PC-9 (cell line): ENCODE measurements at regions not wholly inside any gene's neighbourhood (a gene's known extent, or its start where the extent isn't known, plus 50 kb on each side); places are given as distances from the start of the nearest gene placed in this dataset.

Experiments
- BruUV-seq: library from RNA; stranded (reverse); fragments of 400-500 nt; replicated peaks from 2 replicates; lab custom pipeline; 2021; lab: Mats Ljungman, UMichigan
- CTCF ChIA-PET: fragments of 300-600 bp; sonication (Branson Sonifier 250); formaldehyde crosslinking; loops from one replicate; lab custom pipeline; 2022; ENCODE audit warnings: antibody characterized with exemption; lab: Charles Lee
- POLR2A ChIA-PET: fragments of 300-600 bp; sonication (Branson Sonifier 250); formaldehyde crosslinking; loops from one replicate; lab custom pipeline; 2022; ENCODE audit warnings: antibody characterized with exemption; ENCODE audit not compliant: unreplicated experiment; lab: Charles Lee
- DNase-seq, 2 experiments: peaks; one replicate each; pipeline versions ENCODE4 v3.0.0 to v3.0.0-alpha.2; 2015 to 2022; ENCODE audit warnings: mixed read lengths in 1 of 2
- H2AFZ ChIP-seq: fragments of 200-600 bp; sonication (generic); 2 replicates; pipeline ENCODE4 v1.8.1; 2017; ENCODE audit warnings: antibody characterized with exemption
- H3F3A ChIP-seq: fragments of 200-600 bp; sonication (generic); 2 replicates; pipeline ENCODE4 v1.8.1; 2017; ENCODE audit warnings: antibody characterized with exemption, mild to moderate bottlenecking, low read depth; ENCODE audit not compliant: insufficient read depth
- H3K27ac ChIP-seq: fragments of 200-600 bp; sonication (generic); 2 replicates; pipeline ENCODE4 v1.6.1; 2016; ENCODE audit warnings: mixed run types
- H3K27me3 ChIP-seq: fragments of 200-600 bp; sonication (generic); 2 replicates; pipeline ENCODE4 v1.6.1; 2016; ENCODE audit warnings: low read depth, mixed run types; ENCODE audit not compliant: insufficient read depth
- H3K36me3 ChIP-seq: fragments of 200-600 bp; sonication (generic); 2 replicates; pipeline ENCODE4 v1.6.1; 2016; ENCODE audit warnings: low read depth, mixed run types
- H3K4me1 ChIP-seq: fragments of 200-600 bp; sonication (generic); replicated peaks from 2 replicates; pipeline ENCODE4 v1.6.1; 2016; ENCODE audit warnings: mixed run types; ENCODE audit not compliant: insufficient read depth
- H3K4me2 ChIP-seq: fragments of 200-600 bp; sonication (generic); 2 replicates; pipeline ENCODE4 v1.6.1; 2017; ENCODE audit warnings: mixed run types
- H3K4me3 ChIP-seq: fragments of 200-600 bp; sonication (generic); 2 replicates; pipeline ENCODE4 v1.6.1; 2016; ENCODE audit warnings: mixed run types
- H3K79me2 ChIP-seq: fragments of 200-600 bp; sonication (generic); 2 replicates; pipeline ENCODE4 v1.6.1; 2017; ENCODE audit warnings: low read depth, mixed run types
- H3K9me2 ChIP-seq: fragments of 200-600 bp; sonication (generic); 2 replicates; pipeline ENCODE4 v1.8.1; 2017; ENCODE audit warnings: mild to moderate bottlenecking; ENCODE audit not compliant: insufficient read depth
- H3K9me3 ChIP-seq: fragments of 200-600 bp; sonication (generic); 2 replicates; pipeline ENCODE4 v1.8.1; 2016; ENCODE audit warnings: low read depth; ENCODE audit not compliant: insufficient read depth
- H4K20me1 ChIP-seq: fragments of 200-600 bp; sonication (generic); 2 replicates; pipeline ENCODE4 v1.8.1; 2017; ENCODE audit not compliant: insufficient read depth
- EZH2 ChIP-seq: fragments of 200-600 bp; sonication (generic); IDR thresholded peaks from 2 replicates; pipeline ENCODE4 v1.8.0; 2017; ENCODE audit warnings: antibody characterized with exemption, low read depth
- intact Hi-C: fragments of 100-400 bp; cut with micrococcal nuclease; formaldehyde crosslinking; loops from one replicate; pipeline ENCODE4 v1.10.0; 2022; ENCODE audit not compliant: unreplicated experiment
- TF ChIP-seq, protein P1 (sequence below): fragments of 200-600 bp; sonication (generic); conservative IDR thresholded peaks from 2 replicates; pipeline ENCODE4 v1.6.1; 2017; ENCODE audit warnings: mixed run types, antibody characterized with exemption, mild to moderate bottlenecking, moderate library complexity

- no peak overlapping the region for H3K4me2 ChIP-seq
- H3K9me3 ChIP-seq, result no peaks in the 10 kb centered on the region
- H2AFZ ChIP-seq, result no peak overlapping the region
- intact Hi-C loops, result no loop called here
- H3K36me3 ChIP-seq, result no peaks in the 10 kb centered on the region
- no peaks in the 10 kb centered on the region for H3K4me1 ChIP-seq
- H3K4me3 ChIP-seq, result no peak overlapping the region
- ChIA-PET POLR2A (no interaction called here), CTCF (no interaction called here)
- H3K27ac ChIP-seq, result no peak overlapping the region
- H3K9me2 ChIP-seq, result no peaks in the 10 kb centered on the region
- no peaks in the 10 kb centered on the region for H4K20me1 ChIP-seq
- H3K27me3 ChIP-seq, result no peaks in the 10 kb centered on the region
- BruUV-seq, result no TSS peak
- TF ChIP-seq EZH2, result no peak
- TF ChIP-seq, protein P1, sequence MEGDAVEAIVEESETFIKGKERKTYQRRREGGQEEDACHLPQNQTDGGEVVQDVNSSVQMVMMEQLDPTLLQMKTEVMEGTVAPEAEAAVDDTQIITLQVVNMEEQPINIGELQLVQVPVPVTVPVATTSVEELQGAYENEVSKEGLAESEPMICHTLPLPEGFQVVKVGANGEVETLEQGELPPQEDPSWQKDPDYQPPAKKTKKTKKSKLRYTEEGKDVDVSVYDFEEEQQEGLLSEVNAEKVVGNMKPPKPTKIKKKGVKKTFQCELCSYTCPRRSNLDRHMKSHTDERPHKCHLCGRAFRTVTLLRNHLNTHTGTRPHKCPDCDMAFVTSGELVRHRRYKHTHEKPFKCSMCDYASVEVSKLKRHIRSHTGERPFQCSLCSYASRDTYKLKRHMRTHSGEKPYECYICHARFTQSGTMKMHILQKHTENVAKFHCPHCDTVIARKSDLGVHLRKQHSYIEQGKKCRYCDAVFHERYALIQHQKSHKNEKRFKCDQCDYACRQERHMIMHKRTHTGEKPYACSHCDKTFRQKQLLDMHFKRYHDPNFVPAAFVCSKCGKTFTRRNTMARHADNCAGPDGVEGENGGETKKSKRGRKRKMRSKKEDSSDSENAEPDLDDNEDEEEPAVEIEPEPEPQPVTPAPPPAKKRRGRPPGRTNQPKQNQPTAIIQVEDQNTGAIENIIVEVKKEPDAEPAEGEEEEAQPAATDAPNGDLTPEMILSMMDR, result no peak
- no peak for DNase-seq
- no peaks in the 10 kb centered on the region for H3K79me2 ChIP-seq
- H3F3A ChIP-seq, result no peaks in the 10 kb centered on the region
These were observed 163.0 kb downstream of the EFNB1 start for GRCh38 chrX:68991691-68992345.

DNA sequence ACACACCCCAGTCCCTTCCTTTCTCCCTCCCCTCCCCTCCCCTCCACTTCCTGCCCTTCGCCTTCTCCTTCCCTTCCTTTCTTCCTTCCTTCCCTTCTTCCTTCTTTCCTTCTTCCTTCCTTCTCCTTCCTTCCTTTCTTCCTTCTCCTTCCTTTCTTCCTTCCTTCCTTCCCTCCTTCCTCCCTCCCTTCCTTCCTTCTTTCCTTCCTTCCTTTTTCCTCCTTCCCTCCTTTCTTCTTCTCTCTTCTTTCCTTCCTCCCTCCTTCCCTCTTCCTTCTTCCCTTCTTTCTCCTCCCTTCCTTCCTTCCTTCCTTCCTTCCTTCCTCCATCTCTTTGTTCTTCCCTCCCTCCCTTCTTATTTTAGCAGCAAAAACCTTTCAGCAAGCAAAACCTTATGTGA, 162.1 kb downstream of the EFNB1 start:
- Histone ChIP-seq H3F3A (no peaks in the 10 kb centered on the region), H3K4me2 (no peak overlapping the region), H3K4me3 (no peak overlapping the region), H3K27ac (no peak overlapping the region), H2AFZ (no peak overlapping the region), H3K79me2 (no peaks in the 10 kb centered on the region), H3K9me3 (no peaks in the 10 kb centered on the region), H4K20me1 (no peaks in the 10 kb centered on the region), H3K27me3 (no peaks in the 10 kb centered on the region), H3K9me2 (no peaks in the 10 kb centered on the region), H3K36me3 (no peaks in the 10 kb centered on the region), H3K4me1 (no peaks in the 10 kb centered on the region)
- intact Hi-C loops, result no loop called here
- ChIA-PET POLR2A (no interaction called here), CTCF (no interaction called here)
- no peak for DNase-seq
- BruUV-seq, result no TSS peak
- no peak for TF ChIP-seq EZH2
- TF ChIP-seq, protein P1, result no peak

DNA sequence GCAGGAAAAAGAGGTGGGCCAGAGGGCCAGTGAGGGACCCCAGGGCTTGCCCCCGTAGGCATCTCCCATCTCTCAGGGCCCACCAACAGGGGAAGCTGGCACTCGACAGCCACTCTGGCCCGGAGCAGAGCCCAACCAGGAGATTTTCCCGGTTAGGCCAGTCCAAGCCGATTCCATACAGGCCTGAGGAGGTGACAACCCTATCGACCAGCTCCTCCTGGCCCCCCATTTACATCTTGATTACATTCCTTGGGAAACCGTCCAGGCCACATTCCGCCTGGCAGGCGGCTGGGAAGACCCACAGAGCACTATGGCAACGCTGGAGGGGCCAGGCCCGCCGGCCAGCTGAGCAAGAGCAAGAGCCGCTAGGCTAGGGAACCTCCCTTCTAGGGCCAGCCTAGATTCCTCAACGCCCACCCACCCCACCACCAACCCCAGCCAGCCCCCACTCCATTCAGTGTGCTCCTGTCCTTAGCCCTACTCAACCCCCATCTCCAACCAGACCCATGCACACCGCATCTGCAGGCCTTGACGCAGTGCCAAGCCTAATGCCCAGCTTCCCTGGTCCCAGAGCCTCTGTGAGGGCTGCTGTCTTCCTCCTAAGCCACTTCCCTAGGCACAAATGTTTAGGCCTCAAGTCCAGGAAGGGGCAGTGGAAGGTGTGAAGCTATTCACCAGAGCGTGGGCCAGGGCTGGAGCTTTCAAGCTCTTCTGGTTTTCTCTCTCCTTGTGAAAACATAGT, 161.2 kb downstream of the EFNB1 start:
- no peaks in the 10 kb centered on the region for H3K9me2 ChIP-seq
- no peaks in the 10 kb centered on the region for H3K27me3 ChIP-seq
- CTCF ChIA-PET, result no interaction called here
- H3K4me3 ChIP-seq, result no peak overlapping the region
- H3F3A ChIP-seq, result no peaks in the 10 kb centered on the region
- H3K79me2 ChIP-seq, result no peaks in the 10 kb centered on the region
- DNase-seq, result peak in 1 of 2 experiments; percentile 36
- H4K20me1 ChIP-seq, result no peaks in the 10 kb centered on the region
- no peak overlapping the region for H3K27ac ChIP-seq
- H3K36me3 ChIP-seq, result no peaks in the 10 kb centered on the region
- H3K4me2 ChIP-seq, result no peak overlapping the region
- H2AFZ ChIP-seq, result no peak overlapping the region
- H3K9me3 ChIP-seq, result no peaks in the 10 kb centered on the region
- intact Hi-C loops, result no loop called here
- BruUV-seq, result no TSS peak
- POLR2A ChIA-PET, result no interaction called here
- TF ChIP-seq, protein P1, result no peak
- TF ChIP-seq EZH2, result no peak
- no peaks in the 10 kb centered on the region for H3K4me1 ChIP-seq
